ENCODE measurements at regions not wholly inside any gene's neighbourhood (a gene's known extent, or its start where the extent isn't known, plus 50 kb on each side); places are given as distances from the start of the nearest gene placed in this dataset.

GRCh38 chr7:21314954-21315353, 112.9 kb upstream of the SP4 start:
- TF ChIP-seq EZH2 (IDR thresholded peaks at IDR 0.05; ENCODE audit: borderline replicate concordance, low read depth, low read length, severe bottlenecking) = no peak
- TF ChIP-seq CTCF (IDR thresholded peaks at IDR 0.05; ENCODE audit: borderline replicate concordance, extremely low read depth, low read length, poor library complexity, severe bottlenecking) = no peak
- H3K9ac ChIP-seq (ENCODE audit: low read depth, low read length) = no peak overlapping the region
- H3K36me3 ChIP-seq (ENCODE audit: insufficient read depth, low read length) = no peaks in the 10 kb centered on the region
- no peaks in the 10 kb centered on the region for H3K27me3 ChIP-seq (ENCODE audit: insufficient read depth, low read length, poor library complexity)
- no peak for DNase-seq
- H2AFZ ChIP-seq (ENCODE audit: low read depth, low read length) = no peak overlapping the region
- H3K27ac ChIP-seq (ENCODE audit: low read length) = no peak overlapping the region
- H3K4me2 ChIP-seq (ENCODE audit: insufficient read depth, low read length) = no peak overlapping the region
- no peaks in the 10 kb centered on the region for H4K20me1 ChIP-seq (ENCODE audit: insufficient read depth, low read length)
- H3K4me1 ChIP-seq (ENCODE audit: insufficient read depth, low read length) = no peaks in the 10 kb centered on the region
- H3K9me3 ChIP-seq (ENCODE audit: insufficient read depth, low read length, severe bottlenecking) = no peaks in the 10 kb centered on the region
- no peak for ATAC-seq (ENCODE audit: insufficient read depth, low read depth)
- no peak overlapping the region for H3K4me3 ChIP-seq (ENCODE audit: low read depth in 1 of 2, low read length in 2 of 2)
- no peaks in the 10 kb centered on the region for H3K79me2 ChIP-seq (ENCODE audit: insufficient read depth, low read length)

GRCh38 chr7:21317966-21318915, 109.6 kb upstream of the SP4 start:
- no peaks in the 10 kb centered on the region for H3K27me3 ChIP-seq (ENCODE audit: insufficient read depth, low read length, poor library complexity)
- no peaks in the 10 kb centered on the region for H3K36me3 ChIP-seq (ENCODE audit: insufficient read depth, low read length)
- ATAC-seq (ENCODE audit: insufficient read depth, low read depth) = no peak
- H4K20me1 ChIP-seq (ENCODE audit: insufficient read depth, low read length) = no peaks in the 10 kb centered on the region
- no peaks in the 10 kb centered on the region for H3K4me1 ChIP-seq (ENCODE audit: insufficient read depth, low read length)
- no peak for DNase-seq
- no peak overlapping the region for H2AFZ ChIP-seq (ENCODE audit: low read depth, low read length)
- no peaks in the 10 kb centered on the region for H3K79me2 ChIP-seq (ENCODE audit: insufficient read depth, low read length)
- H3K9me3 ChIP-seq (ENCODE audit: insufficient read depth, low read length, severe bottlenecking) = no peaks in the 10 kb centered on the region
- H3K27ac ChIP-seq (ENCODE audit: low read length) = no peak overlapping the region
- TF ChIP-seq CTCF (IDR thresholded peaks at IDR 0.05; ENCODE audit: borderline replicate concordance, extremely low read depth, low read length, poor library complexity, severe bottlenecking) = no peak
- TF ChIP-seq EZH2 (IDR thresholded peaks at IDR 0.05; ENCODE audit: borderline replicate concordance, low read depth, low read length, severe bottlenecking) = no peak
- H3K9ac ChIP-seq (ENCODE audit: low read depth, low read length) = no peak overlapping the region
- H3K4me2 ChIP-seq (ENCODE audit: insufficient read depth, low read length) = no peak overlapping the region
- H3K4me3 ChIP-seq (ENCODE audit: low read depth in 1 of 2, low read length in 2 of 2) = no peak overlapping the region

- TF ChIP-seq CTCF (IDR thresholded peaks at IDR 0.05; ENCODE audit: borderline replicate concordance, extremely low read depth, low read length, poor library complexity, severe bottlenecking) (no peak), EZH2 (IDR thresholded peaks at IDR 0.05; ENCODE audit: borderline replicate concordance, low read depth, low read length, severe bottlenecking) (no peak)
- Histone ChIP-seq H3K9me3 (ENCODE audit: insufficient read depth, low read length, severe bottlenecking) (no peaks in the 10 kb centered on the region), H3K9ac (ENCODE audit: low read depth, low read length) (no peak overlapping the region), H3K27ac (ENCODE audit: low read length) (no peak overlapping the region), H3K27me3 (ENCODE audit: insufficient read depth, low read length, poor library complexity) (no peaks in the 10 kb centered on the region), H2AFZ (ENCODE audit: low read depth, low read length) (no peak overlapping the region), H3K4me1 (ENCODE audit: insufficient read depth, low read length) (no peaks in the 10 kb centered on the region), H3K79me2 (ENCODE audit: insufficient read depth, low read length) (no peaks in the 10 kb centered on the region), H3K36me3 (ENCODE audit: insufficient read depth, low read length) (no peaks in the 10 kb centered on the region), H3K4me2 (ENCODE audit: insufficient read depth, low read length) (no peak overlapping the region), H4K20me1 (ENCODE audit: insufficient read depth, low read length) (no peaks in the 10 kb centered on the region), H3K4me3 (ENCODE audit: low read depth in 1 of 2, low read length in 2 of 2) (no peak overlapping the region)
- DNase-seq (no peak), ATAC-seq (ENCODE audit: insufficient read depth, low read depth) (no peak)
Measured at GRCh38 chr7:21318916-21319270, 109.0 kb upstream of the SP4 start.

Data from DND-41 (cell line).